WTC11 (cell line): ENCODE measurements at regions not wholly inside any gene's neighbourhood (a gene's known extent, or its start where the extent isn't known, plus 50 kb on each side); places are given as distances from the start of the nearest gene placed in this dataset.

ENCODE experiments used
- CREB1 ChIP-seq: sonication (generic); formaldehyde crosslinking; IDR thresholded peaks from 2 replicates; pipeline ENCODE4 v1.8.0; 2023; ENCODE audit warnings: mild to moderate bottlenecking, missing genetic modification reagents
- CTCF ChIP-seq: fragments of 200-600 bp; IDR thresholded peaks from 2 replicates; pipeline ENCODE4 v1.8.0; 2022; ENCODE audit warnings: antibody characterized with exemption
- FOXJ3 ChIP-seq: sonication (generic); formaldehyde crosslinking; IDR thresholded peaks from 2 replicates; pipeline ENCODE4 v1.9.0; 2021; ENCODE audit warnings: missing genetic modification reagents, mild to moderate bottlenecking, borderline replicate concordance
- FOXK1 ChIP-seq: sonication (generic); formaldehyde crosslinking; IDR thresholded peaks from 2 replicates; pipeline ENCODE4 v1.8.0; 2022; ENCODE audit warnings: mild to moderate bottlenecking, moderate library complexity, missing genetic modification reagents
- IRF2 ChIP-seq: sonication (generic); formaldehyde crosslinking; IDR thresholded peaks from 2 replicates; pipeline ENCODE4 v1.8.0; 2022; ENCODE audit warnings: low read depth, missing genetic modification reagents, borderline replicate concordance
- JUN ChIP-seq: sonication (generic); formaldehyde crosslinking; IDR thresholded peaks from 2 replicates; pipeline ENCODE4 v1.8.0; 2023; ENCODE audit warnings: mild to moderate bottlenecking, missing genetic modification reagents
- SMAD3 ChIP-seq: sonication (generic); formaldehyde crosslinking; IDR thresholded peaks from 2 replicates; pipeline ENCODE4 v1.8.0; 2022; ENCODE audit warnings: missing genetic modification reagents, mild to moderate bottlenecking, borderline replicate concordance
- TCF7 ChIP-seq: sonication (generic); formaldehyde crosslinking; IDR thresholded peaks from 2 replicates; pipeline ENCODE4 v1.8.0; 2022; ENCODE audit warnings: mild to moderate bottlenecking, low read depth, missing genetic modification reagents, moderate library complexity
- ZNF416 ChIP-seq: fragments of 250-450 bp; sonication (Bioruptor Pico); IDR thresholded peaks from 2 replicates; pipeline ENCODE4 v1.9.0; 2021; ENCODE audit warnings: mild to moderate bottlenecking, inconsistent platforms
- TF ChIP-seq, protein P1 (sequence below): sonication (generic); formaldehyde crosslinking; IDR thresholded peaks from 2 replicates; pipeline ENCODE4 v1.8.1; 2022; ENCODE audit warnings: mild to moderate bottlenecking, moderate library complexity, missing genetic modification reagents
- TF ChIP-seq, protein P2 (sequence below): sonication (generic); formaldehyde crosslinking; IDR thresholded peaks from 2 replicates; pipeline ENCODE4 v1.8.1; 2023; ENCODE audit warnings: mild to moderate bottlenecking, missing genetic modification reagents, moderate library complexity
- TF ChIP-seq, protein P3 (sequence below): sonication (generic); formaldehyde crosslinking; IDR thresholded peaks from 2 replicates; pipeline ENCODE4 v1.8.1; 2023; ENCODE audit warnings: mild to moderate bottlenecking, missing genetic modification reagents

- TF ChIP-seq CTCF, result no peak; the same call in 1 of the 2 replicates
- TF ChIP-seq TCF7 (CRISPR knock-in tag), result no peak
- no peak for TF ChIP-seq SMAD3 (CRISPR knock-in tag)
- TF ChIP-seq ZNF416 (CRISPR knock-in tag), result no peak
- TF ChIP-seq IRF2 (CRISPR knock-in tag), result no peak
- TF ChIP-seq, protein P1, sequence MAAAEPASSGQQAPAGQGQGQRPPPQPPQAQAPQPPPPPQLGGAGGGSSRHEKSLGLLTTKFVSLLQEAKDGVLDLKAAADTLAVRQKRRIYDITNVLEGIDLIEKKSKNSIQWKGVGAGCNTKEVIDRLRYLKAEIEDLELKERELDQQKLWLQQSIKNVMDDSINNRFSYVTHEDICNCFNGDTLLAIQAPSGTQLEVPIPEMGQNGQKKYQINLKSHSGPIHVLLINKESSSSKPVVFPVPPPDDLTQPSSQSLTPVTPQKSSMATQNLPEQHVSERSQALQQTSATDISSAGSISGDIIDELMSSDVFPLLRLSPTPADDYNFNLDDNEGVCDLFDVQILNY, result no peak
- TF ChIP-seq CREB1, result no peak
- TF ChIP-seq, protein P2, sequence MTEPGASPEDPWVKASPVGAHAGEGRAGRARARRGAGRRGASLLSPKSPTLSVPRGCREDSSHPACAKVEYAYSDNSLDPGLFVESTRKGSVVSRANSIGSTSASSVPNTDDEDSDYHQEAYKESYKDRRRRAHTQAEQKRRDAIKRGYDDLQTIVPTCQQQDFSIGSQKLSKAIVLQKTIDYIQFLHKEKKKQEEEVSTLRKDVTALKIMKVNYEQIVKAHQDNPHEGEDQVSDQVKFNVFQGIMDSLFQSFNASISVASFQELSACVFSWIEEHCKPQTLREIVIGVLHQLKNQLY (CRISPR knock-in tag), result no peak
- no peak for TF ChIP-seq FOXJ3 (CRISPR knock-in tag)
- TF ChIP-seq, protein P3, sequence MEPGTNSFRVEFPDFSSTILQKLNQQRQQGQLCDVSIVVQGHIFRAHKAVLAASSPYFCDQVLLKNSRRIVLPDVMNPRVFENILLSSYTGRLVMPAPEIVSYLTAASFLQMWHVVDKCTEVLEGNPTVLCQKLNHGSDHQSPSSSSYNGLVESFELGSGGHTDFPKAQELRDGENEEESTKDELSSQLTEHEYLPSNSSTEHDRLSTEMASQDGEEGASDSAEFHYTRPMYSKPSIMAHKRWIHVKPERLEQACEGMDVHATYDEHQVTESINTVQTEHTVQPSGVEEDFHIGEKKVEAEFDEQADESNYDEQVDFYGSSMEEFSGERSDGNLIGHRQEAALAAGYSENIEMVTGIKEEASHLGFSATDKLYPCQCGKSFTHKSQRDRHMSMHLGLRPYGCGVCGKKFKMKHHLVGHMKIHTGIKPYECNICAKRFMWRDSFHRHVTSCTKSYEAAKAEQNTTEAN, result no peak
- no peak for TF ChIP-seq JUN (CRISPR knock-in tag)
- no peak for TF ChIP-seq FOXK1 (CRISPR knock-in tag)
Observed at GRCh38 chr2:145752091-145752806, 1232.3 kb upstream of the ZEB2 start.
